Embryonic facial prominence (tissue), 1 donor: ENCODE measurements at regions not wholly inside any gene's neighbourhood (a gene's known extent, or its start where the extent isn't known, plus 50 kb on each side); places are given as distances from the start of the nearest gene placed in this dataset.

Experiments used
- DNase-seq: peaks from one replicate; pipeline ENCODE4 v3.0.0-alpha.2; 2016; ENCODE audit errors: extremely low spot score

- no peak for DNase-seq
Observed at GRCh38 chr10:78391585-78391984, 357.9 kb downstream of the RPS24 start.

- no peak for DNase-seq
Observed at GRCh38 chr10:78392197-78392596, 358.5 kb downstream of the RPS24 start.

GRCh38 chr10:78393094-78393493 is 359.4 kb downstream of the RPS24 start:
- no peak for DNase-seq

- no peak for DNase-seq
Observed at GRCh38 chr10:78394047-78394446, 360.4 kb downstream of the RPS24 start.

- DNase-seq: no peak
Observed at GRCh38 chr10:78395162-78395561, 361.5 kb downstream of the RPS24 start.

- no peak for DNase-seq
Observed at GRCh38 chr10:78396754-78397153, 363.1 kb downstream of the RPS24 start.

- DNase-seq: no peak
Observed at GRCh38 chr10:78397786-78398185, 364.1 kb downstream of the RPS24 start.

- DNase-seq: no peak
Observed at GRCh38 chr10:78398382-78398781, 364.7 kb downstream of the RPS24 start.

GRCh38 chr10:78401624-78402367 is 368.1 kb downstream of the RPS24 start:
- no peak for DNase-seq

GRCh38 chr10:78402591-78402990 is 368.9 kb downstream of the RPS24 start:
- DNase-seq: no peak

GRCh38 chr10:78403781-78404180 is 370.1 kb downstream of the RPS24 start:
- DNase-seq: no peak

GRCh38 chr10:78404296-78404695 is 370.6 kb downstream of the RPS24 start:
- DNase-seq: no peak

GRCh38 chr10:78405231-78405630 is 371.6 kb downstream of the RPS24 start:
- DNase-seq: no peak

GRCh38 chr10:78405736-78406135 is 372.1 kb downstream of the RPS24 start:
- DNase-seq: no peak

GRCh38 chr10:78406648-78407008 is 373.0 kb downstream of the RPS24 start:
- no peak for DNase-seq

GRCh38 chr10:78407009-78407711 is 373.5 kb downstream of the RPS24 start:
- peak; percentile 91 for DNase-seq

- DNase-seq: no peak
Observed at GRCh38 chr10:78407966-78408365, 374.3 kb downstream of the RPS24 start.

GRCh38 chr10:78408671-78409472 is 375.2 kb downstream of the RPS24 start:
- DNase-seq: no peak

- DNase-seq: no peak
Observed at GRCh38 chr10:78410046-78410965, 376.6 kb downstream of the RPS24 start.

GRCh38 chr10:78411716-78412115 is 378.1 kb downstream of the RPS24 start:
- DNase-seq: no peak

- no peak for DNase-seq
Observed at GRCh38 chr10:78412605-78413004, 378.9 kb downstream of the RPS24 start.
